ENCODE measurements at regions not wholly inside any gene's neighbourhood (a gene's known extent, or its start where the extent isn't known, plus 50 kb on each side); places are given as distances from the start of the nearest gene placed in this dataset.

DNA sequence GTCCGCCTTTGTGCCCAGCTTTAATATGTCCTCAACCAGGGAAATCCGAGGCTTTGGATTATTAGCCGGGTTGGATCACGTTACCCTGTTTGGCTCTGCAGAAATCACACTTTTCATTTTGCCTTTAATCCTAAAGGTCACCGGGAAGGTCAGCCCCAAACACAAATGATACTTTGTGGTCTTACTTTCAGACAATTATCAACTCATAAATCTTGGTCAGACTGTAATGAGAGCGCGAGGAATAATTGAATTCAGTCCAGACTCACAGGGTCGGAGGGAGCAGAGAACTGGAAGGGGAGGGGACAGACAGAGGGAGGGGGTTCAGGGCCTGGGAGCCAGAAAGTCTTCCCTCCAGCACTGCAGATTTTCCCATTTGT is 91.7 kb upstream of the NFIA start (continued):
- TF ChIP-seq ZNF23 (tag by site-specific recombination; IDR thresholded peaks at IDR 0.05; ENCODE audit: borderline replicate concordance) (no peak), ZNF658 (tag by site-specific recombination; IDR thresholded peaks at IDR 0.05) (no peak), ZNF324 (tag by site-specific recombination; IDR thresholded peaks at IDR 0.05) (no peak), ZNF248 (tag by site-specific recombination; IDR thresholded peaks at IDR 0.05) (no peak), ZFP3 (tag by site-specific recombination; IDR thresholded peaks at IDR 0.05; ENCODE audit: low read depth) (no peak), ZNF18 (tag by site-specific recombination; IDR thresholded peaks at IDR 0.05) (peak; percentile 89), ZNF157 (tag by site-specific recombination; IDR thresholded peaks at IDR 0.05) (no peak), ZFP41 (tag by site-specific recombination; IDR thresholded peaks at IDR 0.05; ENCODE audit: borderline replicate concordance) (no peak), ZBTB17 (tag by site-specific recombination; IDR thresholded peaks at IDR 0.05) (peak; percentile 33; the same call in 1 of the 2 replicates), BCL11A (tag by site-specific recombination; IDR thresholded peaks at IDR 0.05; ENCODE audit: low read depth) (no peak), TCF7L2 (IDR thresholded peaks at IDR 0.05; ENCODE audit: borderline replicate concordance, low read depth, low read length) (no peak), SP2 (tag by site-specific recombination; IDR thresholded peaks at IDR 0.05) (no peak), ZNF423 (tag by site-specific recombination; IDR thresholded peaks at IDR 0.05) (no peak), ZBTB10 (tag by site-specific recombination; IDR thresholded peaks at IDR 0.05) (no peak), KLF17 (tag by site-specific recombination; IDR thresholded peaks at IDR 0.05) (peak; percentile 81), ZNF600 (tag by site-specific recombination; IDR thresholded peaks at IDR 0.05) (no peak), ZNF585B (tag by site-specific recombination; IDR thresholded peaks at IDR 0.05) (no peak), ZNF843 (tag by site-specific recombination; IDR thresholded peaks at IDR 0.05) (peak; percentile 84), ZNF398 (tag by site-specific recombination; IDR thresholded peaks at IDR 0.05) (no peak), KLF9 (tag by site-specific recombination; IDR thresholded peaks at IDR 0.05; ENCODE audit: low read depth) (no peak), ZNF19 (tag by site-specific recombination; IDR thresholded peaks at IDR 0.05; ENCODE audit: low read depth) (no peak), ZEB2 (tag by site-specific recombination; IDR thresholded peaks at IDR 0.05) (peak; percentile 86), ZNF2 (tag by site-specific recombination; IDR thresholded peaks at IDR 0.05) (no peak), ZNF133 (tag by site-specific recombination; IDR thresholded peaks at IDR 0.05) (no peak), ZSCAN30 (tag by site-specific recombination; IDR thresholded peaks at IDR 0.05) (peak; percentile 17; the same call in 1 of the 2 replicates), KLF1 (tag by site-specific recombination; IDR thresholded peaks at IDR 0.05) (no peak)
- TF ChIP-seq, protein P1, sequence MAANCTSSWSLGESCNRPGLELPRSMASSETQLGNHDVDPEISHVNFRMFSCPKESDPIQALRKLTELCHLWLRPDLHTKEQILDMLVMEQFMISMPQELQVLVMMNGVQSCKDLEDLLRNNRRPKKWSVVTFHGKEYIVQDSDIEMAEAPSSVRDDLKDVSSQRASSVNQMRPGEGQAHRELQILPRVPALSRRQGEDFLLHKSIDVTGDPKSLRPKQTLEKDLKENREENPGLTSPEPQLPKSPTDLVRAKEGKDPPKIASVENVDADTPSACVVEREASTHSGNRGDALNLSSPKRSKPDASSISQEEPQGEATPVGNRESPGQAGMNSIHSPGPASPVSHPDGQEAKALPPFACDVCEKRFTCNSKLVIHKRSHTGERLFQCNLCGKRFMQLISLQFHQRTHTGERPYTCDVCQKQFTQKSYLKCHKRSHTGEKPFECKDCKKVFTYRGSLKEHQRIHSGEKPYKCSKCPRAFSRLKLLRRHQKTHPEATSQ (tag by site-specific recombination; IDR thresholded peaks at IDR 0.05): no peak
- TF ChIP-seq, protein P2, sequence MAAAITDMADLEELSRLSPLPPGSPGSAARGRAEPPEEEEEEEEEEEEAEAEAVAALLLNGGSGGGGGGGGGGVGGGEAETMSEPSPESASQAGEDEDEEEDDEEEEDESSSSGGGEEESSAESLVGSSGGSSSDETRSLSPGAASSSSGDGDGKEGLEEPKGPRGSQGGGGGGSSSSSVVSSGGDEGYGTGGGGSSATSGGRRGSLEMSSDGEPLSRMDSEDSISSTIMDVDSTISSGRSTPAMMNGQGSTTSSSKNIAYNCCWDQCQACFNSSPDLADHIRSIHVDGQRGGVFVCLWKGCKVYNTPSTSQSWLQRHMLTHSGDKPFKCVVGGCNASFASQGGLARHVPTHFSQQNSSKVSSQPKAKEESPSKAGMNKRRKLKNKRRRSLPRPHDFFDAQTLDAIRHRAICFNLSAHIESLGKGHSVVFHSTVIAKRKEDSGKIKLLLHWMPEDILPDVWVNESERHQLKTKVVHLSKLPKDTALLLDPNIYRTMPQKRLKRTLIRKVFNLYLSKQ (tag by site-specific recombination; IDR thresholded peaks at IDR 0.05; ENCODE audit: borderline replicate concordance): no peak
- TF ChIP-seq, protein P3, sequence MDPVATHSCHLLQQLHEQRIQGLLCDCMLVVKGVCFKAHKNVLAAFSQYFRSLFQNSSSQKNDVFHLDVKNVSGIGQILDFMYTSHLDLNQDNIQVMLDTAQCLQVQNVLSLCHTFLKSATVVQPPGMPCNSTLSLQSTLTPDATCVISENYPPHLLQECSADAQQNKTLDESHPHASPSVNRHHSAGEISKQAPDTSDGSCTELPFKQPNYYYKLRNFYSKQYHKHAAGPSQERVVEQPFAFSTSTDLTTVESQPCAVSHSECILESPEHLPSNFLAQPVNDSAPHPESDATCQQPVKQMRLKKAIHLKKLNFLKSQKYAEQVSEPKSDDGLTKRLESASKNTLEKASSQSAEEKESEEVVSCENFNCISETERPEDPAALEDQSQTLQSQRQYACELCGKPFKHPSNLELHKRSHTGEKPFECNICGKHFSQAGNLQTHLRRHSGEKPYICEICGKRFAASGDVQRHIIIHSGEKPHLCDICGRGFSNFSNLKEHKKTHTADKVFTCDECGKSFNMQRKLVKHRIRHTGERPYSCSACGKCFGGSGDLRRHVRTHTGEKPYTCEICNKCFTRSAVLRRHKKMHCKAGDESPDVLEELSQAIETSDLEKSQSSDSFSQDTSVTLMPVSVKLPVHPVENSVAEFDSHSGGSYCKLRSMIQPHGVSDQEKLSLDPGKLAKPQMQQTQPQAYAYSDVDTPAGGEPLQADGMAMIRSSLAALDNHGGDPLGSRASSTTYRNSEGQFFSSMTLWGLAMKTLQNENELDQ (tag by site-specific recombination; IDR thresholded peaks at IDR 0.05; ENCODE audit: low read depth): no peak

All from HEK293 (cell line).